GM23248 (cell line): ENCODE measurements at regions not wholly inside any gene's neighbourhood (a gene's known extent, or its start where the extent isn't known, plus 50 kb on each side); places are given as distances from the start of the nearest gene placed in this dataset.
"Not testable (repeated sequence)": the region's sequence is repeated elsewhere in the genome, so short reads cannot be mapped to it uniquely, and the experiment has no call there.

ENCODE experiments used
- DNase-seq: peaks from one replicate; pipeline ENCODE4 v3.0.0-alpha.2; 2015
- H2AFZ ChIP-seq: fragments of 200-600 bp; sonication (generic); 2 replicates; pipeline ENCODE4 v1.6.1; 2016; ENCODE audit warnings: antibody characterized with exemption
- H3F3A ChIP-seq: fragments of 200-600 bp; sonication (generic); 2 replicates; pipeline ENCODE4 v1.6.1; 2016; ENCODE audit warnings: mild to moderate bottlenecking, antibody characterized with exemption, mixed run types; ENCODE audit not compliant: insufficient read depth
- H3K27ac ChIP-seq: fragments of 200-600 bp; sonication (generic); 2 replicates; pipeline ENCODE4 v1.5.1; 2016; ENCODE audit warnings: mild to moderate bottlenecking
- H3K27me3 ChIP-seq: fragments of 200-600 bp; sonication (generic); replicated peaks from 2 replicates; pipeline ENCODE4 v1.6.1; 2016; ENCODE audit warnings: mild to moderate bottlenecking; ENCODE audit not compliant: insufficient read depth
- H3K36me3 ChIP-seq: fragments of 200-600 bp; sonication (generic); 2 replicates; pipeline ENCODE4 v1.6.1; 2016; ENCODE audit warnings: low read depth, mild to moderate bottlenecking
- H3K4me1 ChIP-seq: fragments of 200-600 bp; sonication (generic); 2 replicates; pipeline ENCODE4 v1.6.1; 2016; ENCODE audit warnings: mild to moderate bottlenecking; ENCODE audit not compliant: insufficient read depth
- H3K4me2 ChIP-seq: fragments of 200-600 bp; sonication (generic); one replicate; pipeline ENCODE4 v1.6.1; 2016; ENCODE audit warnings: mild to moderate bottlenecking; ENCODE audit not compliant: unreplicated experiment
- H3K4me3 ChIP-seq: fragments of 200-600 bp; sonication (generic); 2 replicates; pipeline ENCODE4 v1.5.1; 2016; ENCODE audit warnings: mild to moderate bottlenecking
- H3K79me2 ChIP-seq: fragments of 200-600 bp; sonication (generic); 2 replicates; pipeline ENCODE4 v1.6.1; 2016; ENCODE audit warnings: mild to moderate bottlenecking; ENCODE audit not compliant: insufficient read depth
- H3K9ac ChIP-seq: fragments of 200-600 bp; sonication (generic); 2 replicates; pipeline ENCODE4 v1.6.1; 2016; ENCODE audit warnings: mild to moderate bottlenecking
- H3K9me2 ChIP-seq: fragments of 200-600 bp; sonication (generic); 2 replicates; pipeline ENCODE4 v1.6.1; 2016; ENCODE audit warnings: mixed run types, mild to moderate bottlenecking, moderate library complexity; ENCODE audit not compliant: insufficient read depth
- H3K9me3 ChIP-seq: fragments of 200-600 bp; sonication (generic); one replicate; pipeline ENCODE4 v1.6.1; 2017; ENCODE audit warnings: low read depth
- H4K20me1 ChIP-seq: fragments of 200-600 bp; sonication (generic); 2 replicates; pipeline ENCODE4 v1.6.0; 2016; ENCODE audit not compliant: insufficient read depth
- EZH2 ChIP-seq: fragments of 200-600 bp; sonication (generic); IDR thresholded peaks from 2 replicates; pipeline ENCODE4 v1.6.1; 2018; ENCODE audit warnings: antibody characterized with exemption, mild to moderate bottlenecking; ENCODE audit not compliant: insufficient read depth, poor library complexity, severe bottlenecking
- EZH2phosphoT487 ChIP-seq: fragments of 200-600 bp; sonication (generic); IDR thresholded peaks from 2 replicates; pipeline ENCODE4 v1.6.1; 2018; ENCODE audit warnings: antibody characterized with exemption, moderate library complexity, mild to moderate bottlenecking, low read depth; ENCODE audit not compliant: insufficient read depth
- WGBS, 2 experiments: methylation state at CpG; one replicate each; pipeline ENCODE4 v1.1.6; 2015 to 2017; ENCODE audit warnings: low lambda C conversion rate in 2 of 2, low coverage in 1 of 2; ENCODE audit errors: missing lambda C conversion rate in 2 of 2; 5-methylcytosine and 5-hydroxymethylcytosine counted together
- in situ Hi-C: fragments of 300-500 bp; cut with MboI; formaldehyde crosslinking; loops from 2 replicates; pipeline ENCODE4 v1.15.0; 2020

DNA sequence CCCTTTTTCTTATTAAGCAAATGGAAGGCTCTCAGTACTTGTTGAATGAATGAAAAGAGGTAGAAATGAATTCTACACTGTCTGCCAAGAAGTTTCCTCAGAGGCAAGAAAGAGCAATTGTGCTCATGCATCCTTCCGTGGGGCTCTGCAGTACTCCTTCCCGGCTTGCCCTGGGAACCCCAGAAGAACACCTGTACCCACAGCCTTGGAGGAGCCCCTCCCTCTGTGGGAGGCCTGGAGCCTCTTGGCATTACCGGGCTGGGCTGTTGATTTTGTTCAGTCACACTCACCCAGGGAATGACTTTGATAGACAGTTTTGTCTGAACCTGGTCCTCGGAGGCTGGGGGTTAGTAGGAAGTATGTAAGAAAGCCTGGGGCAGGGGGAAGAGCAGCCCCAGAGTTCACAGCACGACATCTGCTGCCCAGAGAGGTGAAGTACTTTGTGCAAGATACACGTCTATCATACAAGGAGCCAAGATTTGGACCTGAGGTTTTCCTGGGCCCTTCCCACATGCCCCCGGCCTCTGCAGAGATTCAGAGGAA is 134.8 kb upstream of the GDF10 start:
- Histone ChIP-seq H3K9ac (peak overlapping the region; percentile 38), H3K4me2 (peak overlapping the region; percentile 55), H3K27ac (peak overlapping the region; percentile 92), H3K36me3 (no peaks in the 10 kb centered on the region), H2AFZ (peak overlapping the region; percentile 88), H3K4me1 (peaks cover 33% of the 10 kb centered on the region), H3K9me2 (no peaks in the 10 kb centered on the region), H4K20me1 (no peaks in the 10 kb centered on the region), H3F3A (peaks cover 19% of the 10 kb centered on the region), H3K79me2 (no peaks in the 10 kb centered on the region), H3K27me3 (no peaks in the 10 kb centered on the region), H3K4me3 (no peak overlapping the region; the same call in 1 of the 2 replicates), H3K9me3 (no peaks in the 10 kb centered on the region)
- no peak for DNase-seq
- no peak for TF ChIP-seq EZH2
- TF ChIP-seq EZH2phosphoT487 = no peak
- in situ Hi-C loops = no loop called here
- WGBS, 2 experiments = 73 to 83% methylated on average over 7 of the region's 7 CpGs

DNA sequence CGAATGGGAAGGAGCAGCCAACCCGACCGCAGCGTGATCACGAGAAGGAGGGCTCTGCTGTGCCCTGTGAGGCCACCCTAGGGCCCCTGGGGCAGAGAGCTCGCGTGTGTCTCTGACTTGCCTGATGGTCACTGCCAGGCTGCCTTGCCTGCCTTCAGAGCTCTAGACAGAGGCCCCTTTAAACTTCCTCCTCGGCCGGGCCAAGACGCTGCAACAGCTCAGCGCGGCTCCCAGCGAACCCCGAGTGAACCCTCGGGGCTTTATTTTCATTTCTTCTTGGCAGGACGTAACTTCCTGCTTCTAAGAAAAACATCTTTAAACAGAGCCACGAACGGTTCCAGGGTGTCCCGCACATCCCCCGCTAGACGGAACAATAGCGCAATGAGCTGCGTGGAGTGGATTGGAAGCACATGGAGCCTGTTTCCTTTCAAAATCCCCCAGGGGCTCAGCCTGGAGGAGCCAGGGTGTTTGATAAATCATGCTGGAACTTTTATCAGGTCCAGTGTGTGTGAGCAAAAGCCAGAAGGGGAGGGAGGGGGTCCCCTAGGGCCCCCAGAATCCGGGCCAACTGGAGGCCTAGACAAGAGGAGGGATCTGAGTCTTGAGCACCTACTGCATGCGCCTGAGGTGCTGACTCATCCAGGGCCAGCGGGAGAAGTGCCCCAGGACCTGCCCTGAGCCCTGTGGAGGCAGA is 134.1 kb upstream of the GDF10 start:
- Histone ChIP-seq H3F3A (peaks cover 19% of the 10 kb centered on the region), H3K9ac (peak overlapping the region; percentile 38), H3K4me2 (peak overlapping the region; percentile 55), H3K36me3 (no peaks in the 10 kb centered on the region), H3K4me1 (peaks cover 33% of the 10 kb centered on the region), H3K4me3 (peak overlapping the region; percentile 46), H2AFZ (peak overlapping the region; percentile 88), H3K9me2 (no peaks in the 10 kb centered on the region), H3K79me2 (no peaks in the 10 kb centered on the region), H3K27me3 (no peaks in the 10 kb centered on the region), H3K27ac (peak overlapping the region; percentile 92), H3K9me3 (no peaks in the 10 kb centered on the region), H4K20me1 (no peaks in the 10 kb centered on the region)
- no peak for TF ChIP-seq EZH2phosphoT487
- no peak for TF ChIP-seq EZH2
- in situ Hi-C loops = no loop called here
- 20 to 21% methylated on average over 25 to 26 of the region's 26 CpGs for WGBS, 2 experiments
- peak; percentile 72 for DNase-seq

DNA sequence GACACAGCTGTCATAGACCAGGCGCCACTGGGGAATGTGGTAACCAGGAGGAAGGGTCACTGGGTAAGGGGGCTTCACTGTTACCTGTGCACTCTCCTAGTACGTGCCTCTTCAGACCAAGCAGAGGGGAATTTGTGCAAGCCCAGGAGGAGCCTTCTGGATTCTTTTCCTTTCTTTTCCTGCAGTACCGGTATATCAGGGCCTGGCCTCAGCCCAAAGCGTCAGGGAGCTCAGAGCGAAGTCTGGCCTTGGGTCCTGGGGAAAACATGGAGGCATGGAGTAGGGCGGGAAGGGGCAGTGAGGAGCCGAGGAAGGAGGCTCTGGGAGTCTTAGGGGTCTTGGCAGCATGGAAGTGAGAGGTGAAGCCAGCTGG is 133.6 kb upstream of the GDF10 start:
- TF ChIP-seq EZH2phosphoT487 = no peak
- TF ChIP-seq EZH2 = no peak
- no peak for DNase-seq
- in situ Hi-C loops = no loop called here
- H3K4me1 ChIP-seq = peaks cover 33% of the 10 kb centered on the region
- H3K79me2 ChIP-seq = no peaks in the 10 kb centered on the region
- H3F3A ChIP-seq = peaks cover 19% of the 10 kb centered on the region
- H3K9ac ChIP-seq = peak overlapping the region; percentile 76
- no peak overlapping the region for H3K4me2 ChIP-seq
- H3K27me3 ChIP-seq = no peaks in the 10 kb centered on the region
- peak overlapping the region; percentile 92 for H3K27ac ChIP-seq
- H4K20me1 ChIP-seq = no peaks in the 10 kb centered on the region
- 79 to 87% methylated on average over 7 of the region's 7 CpGs for WGBS, 2 experiments
- H3K36me3 ChIP-seq = no peaks in the 10 kb centered on the region
- H3K9me2 ChIP-seq = no peaks in the 10 kb centered on the region
- H3K9me3 ChIP-seq = no peaks in the 10 kb centered on the region
- no peak overlapping the region for H3K4me3 ChIP-seq
- H2AFZ ChIP-seq = peak overlapping the region; percentile 88

DNA sequence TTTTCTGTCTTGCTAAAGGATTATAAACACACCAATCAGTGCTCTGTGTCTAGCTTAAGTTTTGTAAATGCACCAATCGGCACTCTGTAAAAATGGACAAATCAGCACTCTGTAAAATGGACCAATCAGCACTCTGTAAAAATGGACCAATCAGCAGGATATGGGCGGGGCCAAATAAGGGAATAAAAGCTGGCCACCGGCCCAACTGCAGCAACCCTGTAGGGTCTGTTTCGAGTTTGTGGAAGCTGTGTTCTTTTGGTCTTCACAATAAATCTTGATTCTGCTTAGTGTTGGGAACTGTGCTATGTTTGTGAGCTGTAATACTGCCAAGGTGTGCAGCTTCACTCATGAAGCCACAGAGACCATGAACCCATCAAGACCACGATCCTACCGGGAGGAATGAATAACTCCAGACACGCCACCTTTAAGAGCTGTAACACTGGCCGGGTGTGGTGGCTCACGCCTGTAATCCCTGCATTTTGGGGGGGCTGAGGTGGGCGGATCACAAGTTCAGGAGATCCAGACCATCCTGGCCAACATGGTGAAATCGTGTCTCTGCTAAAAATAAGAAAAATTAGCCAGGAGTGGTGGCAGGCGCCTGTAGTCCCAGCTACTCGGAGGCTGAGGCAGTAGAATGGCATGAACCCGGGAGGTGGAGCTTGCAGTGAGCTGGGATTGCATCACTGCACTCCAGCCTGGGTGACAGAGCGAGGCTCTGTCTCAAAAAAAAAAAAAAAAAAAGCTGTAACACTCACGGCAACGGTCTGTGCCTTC is 133.0 kb upstream of the GDF10 start:
- Histone ChIP-seq H2AFZ (peak overlapping the region; percentile 94), H3K27ac (peak overlapping the region; percentile 92), H3K9ac (peak overlapping the region; percentile 76), H3K4me2 (peak overlapping the region; percentile 78), H3K4me3 (peak overlapping the region; percentile 60), H3K4me1 (peaks cover 33% of the 10 kb centered on the region), H3F3A (peaks cover 19% of the 10 kb centered on the region)
- H3K9me2 ChIP-seq, H3K27me3 ChIP-seq, H3K79me2 ChIP-seq, in situ Hi-C loops, H4K20me1 ChIP-seq, H3K9me3 ChIP-seq, H3K36me3 ChIP-seq: not testable (repeated sequence)
- peak; percentile 65 for DNase-seq
- WGBS, 2 experiments = 18 to 19% methylated on average over 17 of the region's 17 CpGs
